ENCODE measurements at regions not wholly inside any gene's neighbourhood (a gene's known extent, or its start where the extent isn't known, plus 50 kb on each side); places are given as distances from the start of the nearest gene placed in this dataset.

DNA sequence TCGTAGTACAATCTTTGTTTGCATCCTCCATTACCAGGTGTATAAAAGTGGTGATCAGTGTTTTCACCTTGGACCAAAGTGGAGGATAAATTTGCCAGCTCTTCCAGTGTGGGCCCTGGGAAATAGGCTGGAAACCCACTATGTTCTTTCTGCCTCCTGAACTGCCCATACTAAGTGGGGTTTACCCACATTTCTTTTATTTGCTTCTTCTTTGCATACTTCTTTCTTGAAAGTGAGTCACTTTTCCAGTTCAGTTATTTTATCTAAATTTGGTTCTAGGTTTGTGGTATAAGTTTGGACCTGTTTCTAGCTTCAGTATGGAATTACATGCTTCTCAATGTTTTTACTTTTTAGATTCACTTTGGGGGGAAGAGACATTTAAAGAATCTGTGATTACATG, 126.2 kb upstream of the ACBD5 start:
- Histone ChIP-seq H3K27ac (ENCODE audit: extremely low read depth, low read depth, low read length) (no peak overlapping the region), H3K36me3 (ENCODE audit: control insufficient read depth in 2 of 2, insufficient read depth in 1 of 2, low read length in 2 of 2) (no peaks in the 10 kb centered on the region), H3K4me1 (ENCODE audit: control insufficient read depth, insufficient read depth, low read length) (no peaks in the 10 kb centered on the region), H3K9me3 (ENCODE audit: control insufficient read depth, insufficient read depth, low read depth, low read length) (no peaks in the 10 kb centered on the region), H3K4me3 (ENCODE audit: low read depth, low read length) (no peak overlapping the region)
- CTCF ChIA-PET: interaction anchor here (0.7 to 1.5 kb wide), 2 partner anchors 875 to 997 kb away, joined by 3 to 4 read pairs; no protein-coding TSS in a partner anchor
- POLR2A ChIA-PET: no interaction called here
- TF ChIP-seq MEIS1 (CRISPR knock-in tag; IDR thresholded peaks at IDR 0.05; ENCODE audit: borderline replicate concordance): no peak
- no peak for TF ChIP-seq ZNF768 (tag by site-specific recombination; IDR thresholded peaks at IDR 0.05)
- TF ChIP-seq SCRT2 (tag by site-specific recombination; IDR thresholded peaks at IDR 0.05): no peak
- no peak for TF ChIP-seq ZNF585B (tag by site-specific recombination; IDR thresholded peaks at IDR 0.05)
- TF ChIP-seq ZBTB20 (tag by site-specific recombination; IDR thresholded peaks at IDR 0.05): no peak
- TF ChIP-seq ZNF10 (tag by site-specific recombination; IDR thresholded peaks at IDR 0.05): no peak
- TF ChIP-seq ZNF223 (tag by site-specific recombination; IDR thresholded peaks at IDR 0.05): no peak
- no peak for TF ChIP-seq EGR2 (tag by site-specific recombination; IDR thresholded peaks at IDR 0.05; ENCODE audit: low read depth)
- TF ChIP-seq ZNF707 (tag by site-specific recombination; IDR thresholded peaks at IDR 0.05): no peak
- no peak for TF ChIP-seq ZNF2 (tag by site-specific recombination; IDR thresholded peaks at IDR 0.05)
- no peak for TF ChIP-seq MYNN (tag by site-specific recombination; IDR thresholded peaks at IDR 0.05; ENCODE audit: borderline replicate concordance)
- TF ChIP-seq, protein P1, sequence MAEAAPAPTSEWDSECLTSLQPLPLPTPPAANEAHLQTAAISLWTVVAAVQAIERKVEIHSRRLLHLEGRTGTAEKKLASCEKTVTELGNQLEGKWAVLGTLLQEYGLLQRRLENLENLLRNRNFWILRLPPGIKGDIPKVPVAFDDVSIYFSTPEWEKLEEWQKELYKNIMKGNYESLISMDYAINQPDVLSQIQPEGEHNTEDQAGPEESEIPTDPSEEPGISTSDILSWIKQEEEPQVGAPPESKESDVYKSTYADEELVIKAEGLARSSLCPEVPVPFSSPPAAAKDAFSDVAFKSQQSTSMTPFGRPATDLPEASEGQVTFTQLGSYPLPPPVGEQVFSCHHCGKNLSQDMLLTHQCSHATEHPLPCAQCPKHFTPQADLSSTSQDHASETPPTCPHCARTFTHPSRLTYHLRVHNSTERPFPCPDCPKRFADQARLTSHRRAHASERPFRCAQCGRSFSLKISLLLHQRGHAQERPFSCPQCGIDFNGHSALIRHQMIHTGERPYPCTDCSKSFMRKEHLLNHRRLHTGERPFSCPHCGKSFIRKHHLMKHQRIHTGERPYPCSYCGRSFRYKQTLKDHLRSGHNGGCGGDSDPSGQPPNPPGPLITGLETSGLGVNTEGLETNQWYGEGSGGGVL (tag by site-specific recombination; IDR thresholded peaks at IDR 0.05): no peak

- H3K27ac ChIP-seq (ENCODE audit: extremely low read depth, low read depth, low read length): no peak overlapping the region
- CTCF ChIA-PET: interaction anchor here (2.0 kb wide), 1 partner anchor 140 kb away, joined by 7 read pairs; no protein-coding TSS in a partner anchor
- H3K36me3 ChIP-seq (ENCODE audit: control insufficient read depth in 2 of 2, insufficient read depth in 1 of 2, low read length in 2 of 2): no peaks in the 10 kb centered on the region
- TF ChIP-seq, protein P2, sequence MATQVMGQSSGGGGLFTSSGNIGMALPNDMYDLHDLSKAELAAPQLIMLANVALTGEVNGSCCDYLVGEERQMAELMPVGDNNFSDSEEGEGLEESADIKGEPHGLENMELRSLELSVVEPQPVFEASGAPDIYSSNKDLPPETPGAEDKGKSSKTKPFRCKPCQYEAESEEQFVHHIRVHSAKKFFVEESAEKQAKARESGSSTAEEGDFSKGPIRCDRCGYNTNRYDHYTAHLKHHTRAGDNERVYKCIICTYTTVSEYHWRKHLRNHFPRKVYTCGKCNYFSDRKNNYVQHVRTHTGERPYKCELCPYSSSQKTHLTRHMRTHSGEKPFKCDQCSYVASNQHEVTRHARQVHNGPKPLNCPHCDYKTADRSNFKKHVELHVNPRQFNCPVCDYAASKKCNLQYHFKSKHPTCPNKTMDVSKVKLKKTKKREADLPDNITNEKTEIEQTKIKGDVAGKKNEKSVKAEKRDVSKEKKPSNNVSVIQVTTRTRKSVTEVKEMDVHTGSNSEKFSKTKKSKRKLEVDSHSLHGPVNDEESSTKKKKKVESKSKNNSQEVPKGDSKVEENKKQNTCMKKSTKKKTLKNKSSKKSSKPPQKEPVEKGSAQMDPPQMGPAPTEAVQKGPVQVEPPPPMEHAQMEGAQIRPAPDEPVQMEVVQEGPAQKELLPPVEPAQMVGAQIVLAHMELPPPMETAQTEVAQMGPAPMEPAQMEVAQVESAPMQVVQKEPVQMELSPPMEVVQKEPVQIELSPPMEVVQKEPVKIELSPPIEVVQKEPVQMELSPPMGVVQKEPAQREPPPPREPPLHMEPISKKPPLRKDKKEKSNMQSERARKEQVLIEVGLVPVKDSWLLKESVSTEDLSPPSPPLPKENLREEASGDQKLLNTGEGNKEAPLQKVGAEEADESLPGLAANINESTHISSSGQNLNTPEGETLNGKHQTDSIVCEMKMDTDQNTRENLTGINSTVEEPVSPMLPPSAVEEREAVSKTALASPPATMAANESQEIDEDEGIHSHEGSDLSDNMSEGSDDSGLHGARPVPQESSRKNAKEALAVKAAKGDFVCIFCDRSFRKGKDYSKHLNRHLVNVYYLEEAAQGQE (tag by site-specific recombination; IDR thresholded peaks at IDR 0.05): peak; percentile 59
- no peak for TF ChIP-seq ZNF248 (tag by site-specific recombination; IDR thresholded peaks at IDR 0.05)
- H3K4me1 ChIP-seq (ENCODE audit: control insufficient read depth, insufficient read depth, low read length): no peaks in the 10 kb centered on the region
- H3K9me3 ChIP-seq (ENCODE audit: control insufficient read depth, insufficient read depth, low read depth, low read length): no peaks in the 10 kb centered on the region
- POLR2A ChIA-PET: no interaction called here
- H3K4me3 ChIP-seq (ENCODE audit: low read depth, low read length): no peak overlapping the region
Measured at GRCh38 chr10:27364028-27364427, 123.4 kb upstream of the ACBD5 start.

GRCh38 chr10:27360581-27361172, 120.1 kb upstream of the ACBD5 start:
- ChIA-PET CTCF (interaction anchor here (0.6 to 2.2 kb wide), 30 partner anchors 9 to 1851 kb away, joined by 3 to 21 read pairs (median 4); partner anchors contain the start of gene RAB18), POLR2A (no interaction called here)
- H3K4me1 ChIP-seq (ENCODE audit: control insufficient read depth, insufficient read depth, low read length): no peaks in the 10 kb centered on the region
- no peak overlapping the region for H3K27ac ChIP-seq (ENCODE audit: extremely low read depth, low read depth, low read length)
- no peaks in the 10 kb centered on the region for H3K36me3 ChIP-seq (ENCODE audit: control insufficient read depth in 2 of 2, insufficient read depth in 1 of 2, low read length in 2 of 2)
- no peaks in the 10 kb centered on the region for H3K9me3 ChIP-seq (ENCODE audit: control insufficient read depth, insufficient read depth, low read depth, low read length)
- no peak overlapping the region for H3K4me3 ChIP-seq (ENCODE audit: low read depth, low read length)
- TF ChIP-seq ZNF555 (tag by site-specific recombination; conservative IDR thresholded peaks at IDR 0.05) (no peak), ZFP69B (tag by site-specific recombination; IDR thresholded peaks at IDR 0.05) (0 out of 2 replicates have a peak, but pooled peaks have one; percentile 24), ZNF660 (tag by site-specific recombination; IDR thresholded peaks at IDR 0.05) (peak; percentile 35; the same call in 1 of the 2 replicates), PATZ1 (tag by site-specific recombination; IDR thresholded peaks at IDR 0.05) (0 out of 2 replicates have a peak, but pooled peaks have one; percentile 29), ZNF112 (tag by site-specific recombination; IDR thresholded peaks at IDR 0.05) (no peak), SP7 (tag by site-specific recombination; IDR thresholded peaks at IDR 0.05) (peak; percentile 55; the same call in 1 of the 2 replicates), ZNF776 (tag by site-specific recombination; IDR thresholded peaks at IDR 0.05; ENCODE audit: borderline replicate concordance) (no peak)
- TF ChIP-seq, protein P3, sequence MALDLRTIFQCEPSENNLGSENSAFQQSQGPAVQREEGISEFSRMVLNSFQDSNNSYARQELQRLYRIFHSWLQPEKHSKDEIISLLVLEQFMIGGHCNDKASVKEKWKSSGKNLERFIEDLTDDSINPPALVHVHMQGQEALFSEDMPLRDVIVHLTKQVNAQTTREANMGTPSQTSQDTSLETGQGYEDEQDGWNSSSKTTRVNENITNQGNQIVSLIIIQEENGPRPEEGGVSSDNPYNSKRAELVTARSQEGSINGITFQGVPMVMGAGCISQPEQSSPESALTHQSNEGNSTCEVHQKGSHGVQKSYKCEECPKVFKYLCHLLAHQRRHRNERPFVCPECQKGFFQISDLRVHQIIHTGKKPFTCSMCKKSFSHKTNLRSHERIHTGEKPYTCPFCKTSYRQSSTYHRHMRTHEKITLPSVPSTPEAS (tag by site-specific recombination; IDR thresholded peaks at IDR 0.05): peak; percentile 94

Data from HEK293 (cell line).